PFSK-1 (cell line): ENCODE measurements at regions not wholly inside any gene's neighbourhood (a gene's known extent, or its start where the extent isn't known, plus 50 kb on each side); places are given as distances from the start of the nearest gene placed in this dataset.

Experiments used
- FOXP2 ChIP-seq: optimal IDR thresholded peaks from 2 replicates; pipeline ENCODE3; 2011; ENCODE audit warnings: borderline replicate concordance, control low read depth, inconsistent platforms; ENCODE audit not compliant: insufficient read depth; ENCODE audit errors: extremely low read length, extremely low read depth
- POLR2AphosphoS5 ChIP-seq: IDR thresholded peaks from 2 replicates; pipeline ENCODE4 v1.6.1; 2012; ENCODE audit warnings: low read depth, mild to moderate bottlenecking, control low read depth, low read length, moderate library complexity
- SIN3A ChIP-seq: IDR thresholded peaks from 2 replicates; pipeline ENCODE4 v1.6.1; 2012; ENCODE audit warnings: mild to moderate bottlenecking, low read length, moderate library complexity, borderline replicate concordance; ENCODE audit not compliant: insufficient read depth
- TAF1 ChIP-seq: IDR thresholded peaks from 2 replicates; pipeline ENCODE4 v1.6.1; 2012; ENCODE audit warnings: low read length, control low read depth, borderline replicate concordance; ENCODE audit not compliant: insufficient read depth
- TF ChIP-seq, protein P1 (sequence below), 2 experiments: IDR thresholded peaks; 2 replicates each; pipeline versions ENCODE4 v1.6.1 to v1.8.0; 2011 to 2012; ENCODE audit warnings: low read depth in 2 of 2, low read length in 2 of 2, control low read depth in 1 of 2, inconsistent platforms in 1 of 2, mild to moderate bottlenecking in 1 of 2, moderate library complexity in 1 of 2; ENCODE audit not compliant: insufficient read depth in 1 of 2

DNA sequence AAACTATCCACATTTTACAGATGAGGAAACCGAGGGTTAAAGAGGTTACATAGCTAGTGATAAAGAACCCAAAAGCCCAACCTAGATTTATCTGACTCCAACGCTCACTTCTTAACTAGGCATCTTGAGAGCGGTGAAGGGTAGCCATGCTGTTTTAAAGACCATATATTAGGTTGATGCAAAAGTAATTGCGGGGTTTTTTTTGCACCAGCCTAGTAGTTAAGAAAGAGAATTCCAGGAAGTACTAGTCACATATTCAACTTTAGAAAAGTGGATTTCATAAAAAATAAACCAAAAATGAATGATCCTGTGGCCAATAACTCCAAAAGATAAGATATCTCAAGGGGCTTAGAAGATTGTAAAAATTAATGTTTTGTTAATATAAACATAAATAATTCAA lies 162.1 kb downstream of the GLUL start:
- no peak for TF ChIP-seq POLR2AphosphoS5
- TF ChIP-seq FOXP2: no peak
- TF ChIP-seq TAF1: no peak
- TF ChIP-seq SIN3A: no peak
- TF ChIP-seq, protein P1, sequence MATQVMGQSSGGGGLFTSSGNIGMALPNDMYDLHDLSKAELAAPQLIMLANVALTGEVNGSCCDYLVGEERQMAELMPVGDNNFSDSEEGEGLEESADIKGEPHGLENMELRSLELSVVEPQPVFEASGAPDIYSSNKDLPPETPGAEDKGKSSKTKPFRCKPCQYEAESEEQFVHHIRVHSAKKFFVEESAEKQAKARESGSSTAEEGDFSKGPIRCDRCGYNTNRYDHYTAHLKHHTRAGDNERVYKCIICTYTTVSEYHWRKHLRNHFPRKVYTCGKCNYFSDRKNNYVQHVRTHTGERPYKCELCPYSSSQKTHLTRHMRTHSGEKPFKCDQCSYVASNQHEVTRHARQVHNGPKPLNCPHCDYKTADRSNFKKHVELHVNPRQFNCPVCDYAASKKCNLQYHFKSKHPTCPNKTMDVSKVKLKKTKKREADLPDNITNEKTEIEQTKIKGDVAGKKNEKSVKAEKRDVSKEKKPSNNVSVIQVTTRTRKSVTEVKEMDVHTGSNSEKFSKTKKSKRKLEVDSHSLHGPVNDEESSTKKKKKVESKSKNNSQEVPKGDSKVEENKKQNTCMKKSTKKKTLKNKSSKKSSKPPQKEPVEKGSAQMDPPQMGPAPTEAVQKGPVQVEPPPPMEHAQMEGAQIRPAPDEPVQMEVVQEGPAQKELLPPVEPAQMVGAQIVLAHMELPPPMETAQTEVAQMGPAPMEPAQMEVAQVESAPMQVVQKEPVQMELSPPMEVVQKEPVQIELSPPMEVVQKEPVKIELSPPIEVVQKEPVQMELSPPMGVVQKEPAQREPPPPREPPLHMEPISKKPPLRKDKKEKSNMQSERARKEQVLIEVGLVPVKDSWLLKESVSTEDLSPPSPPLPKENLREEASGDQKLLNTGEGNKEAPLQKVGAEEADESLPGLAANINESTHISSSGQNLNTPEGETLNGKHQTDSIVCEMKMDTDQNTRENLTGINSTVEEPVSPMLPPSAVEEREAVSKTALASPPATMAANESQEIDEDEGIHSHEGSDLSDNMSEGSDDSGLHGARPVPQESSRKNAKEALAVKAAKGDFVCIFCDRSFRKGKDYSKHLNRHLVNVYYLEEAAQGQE (IDR thresholded peaks at IDR 0.05; ENCODE audit: insufficient read depth in 1 of 2, low read depth in 2 of 2, low read length in 2 of 2): no peak

DNA sequence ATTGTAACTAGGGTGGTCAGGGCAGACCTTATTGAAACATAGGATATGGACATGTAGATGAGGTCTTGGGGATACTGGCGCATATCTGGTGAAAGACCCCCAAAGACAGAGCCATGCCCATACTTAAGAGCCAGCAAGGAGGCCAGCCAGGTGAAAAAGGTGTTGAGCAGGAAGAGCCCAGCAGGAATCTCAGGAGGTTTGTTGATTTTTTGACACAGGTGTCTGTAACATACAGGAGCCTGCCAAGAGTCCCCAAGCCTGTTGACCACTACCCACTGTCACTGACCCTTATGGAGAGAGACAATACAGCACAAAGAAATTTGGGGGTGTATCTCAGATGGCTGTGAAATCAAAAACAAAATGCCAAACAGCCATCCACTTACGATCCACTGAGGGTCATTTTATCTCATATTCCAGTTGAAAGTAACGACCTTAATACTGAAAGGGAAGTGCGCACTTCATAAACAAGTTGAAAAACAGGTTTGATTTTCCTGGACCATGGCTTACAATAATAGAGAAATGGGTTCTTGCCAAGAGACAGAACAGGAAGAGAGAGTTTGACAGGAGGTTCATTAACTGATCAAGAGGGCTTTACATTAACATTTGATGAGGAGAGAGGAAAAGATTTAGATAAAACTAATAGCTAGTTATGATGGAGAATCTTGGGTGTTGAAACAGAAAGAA lies 163.6 kb downstream of the GLUL start:
- TF ChIP-seq SIN3A: no peak
- TF ChIP-seq POLR2AphosphoS5: no peak
- TF ChIP-seq FOXP2: no peak

DNA sequence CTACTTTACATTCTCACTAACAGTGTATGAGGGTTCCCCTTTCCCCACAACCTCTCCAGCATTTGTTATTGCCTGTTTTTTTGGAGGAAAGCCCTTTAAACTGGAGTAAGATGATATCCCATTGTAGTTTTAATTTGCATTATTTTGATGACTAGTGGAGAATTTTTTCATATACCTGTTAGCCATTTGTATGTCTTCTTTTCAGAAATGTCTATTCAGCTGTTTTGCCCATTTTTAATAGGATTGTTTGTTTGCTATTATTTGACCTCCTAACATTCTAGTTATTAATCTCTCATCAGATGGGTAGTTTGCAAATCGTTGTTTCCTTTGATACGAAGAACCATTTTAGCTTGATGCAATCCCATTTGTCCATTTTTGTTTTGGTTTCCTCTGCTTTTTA lies 165.0 kb downstream of the GLUL start:
- TF ChIP-seq, protein P1 (IDR thresholded peaks at IDR 0.05; ENCODE audit: insufficient read depth in 1 of 2, low read depth in 2 of 2, low read length in 2 of 2): no peak
- no peak for TF ChIP-seq TAF1
- TF ChIP-seq FOXP2: no peak
- no peak for TF ChIP-seq SIN3A

GRCh38 chr1:182217967-182218366 lies 156.5 kb upstream of the ZNF648 start:
- TF ChIP-seq SIN3A (no peak), FOXP2 (no peak), TAF1 (no peak), POLR2AphosphoS5 (no peak)
- TF ChIP-seq, protein P1 (IDR thresholded peaks at IDR 0.05; ENCODE audit: insufficient read depth in 1 of 2, low read depth in 2 of 2, low read length in 2 of 2): no peak

- no peak for TF ChIP-seq FOXP2
- TF ChIP-seq TAF1: no peak
- TF ChIP-seq, protein P1 (IDR thresholded peaks at IDR 0.05; ENCODE audit: insufficient read depth in 1 of 2, low read depth in 2 of 2, low read length in 2 of 2): no peak
- no peak for TF ChIP-seq POLR2AphosphoS5
- no peak for TF ChIP-seq SIN3A
Observed at GRCh38 chr1:182217071-182217470, 155.6 kb upstream of the ZNF648 start.
